ENCODE measurements at regions not wholly inside any gene's neighbourhood (a gene's known extent, or its start where the extent isn't known, plus 50 kb on each side); places are given as distances from the start of the nearest gene placed in this dataset.

GRCh38 chr17:36859003-36859300 is 78.3 kb upstream of the LHX1 start:
- no peak overlapping the region for H3K4me3 Mint-ChIP-seq
- no peaks in the 10 kb centered on the region for H3K79me2 ChIP-seq (ENCODE audit: low read depth)
- H3K4me3 ChIP-seq, result no peak overlapping the region
- H4K20me1 ChIP-seq (ENCODE audit: low read depth), result no peaks in the 10 kb centered on the region
- no peaks in the 10 kb centered on the region for H3F3A ChIP-seq (ENCODE audit: low read depth)
- H3K9me3 ChIP-seq (ENCODE audit: low read depth), result no peaks in the 10 kb centered on the region
- no peak overlapping the region for H3K27ac ChIP-seq
- H3K4me2 ChIP-seq, result no peak overlapping the region
- H3K4me1 Mint-ChIP-seq, result peaks cover under 1% of the 10 kb centered on the region
- no peaks in the 10 kb centered on the region for H3K27me3 ChIP-seq
- H3K4me1 ChIP-seq, result peaks cover 3% of the 10 kb centered on the region
- no peak for DNase-seq (ENCODE audit: low spot score)
- peak overlapping the region; percentile 73 for H2AFZ ChIP-seq (replicated peaks)
- no peaks in the 10 kb centered on the region for H3K36me3 ChIP-seq
- TF ChIP-seq CTCF (IDR thresholded peaks at IDR 0.05) (no peak), EZH2 (IDR thresholded peaks at IDR 0.05) (no peak)
- no peaks in the 10 kb centered on the region for H3K9me3 Mint-ChIP-seq
- no peaks in the 10 kb centered on the region for H3K36me3 Mint-ChIP-seq
- H3K9ac ChIP-seq, result no peak overlapping the region
- H3K27ac Mint-ChIP-seq, result no peak overlapping the region
- H3K27me3 Mint-ChIP-seq (ENCODE audit: insufficient read depth, low read depth), result peaks cover 15% of the 10 kb centered on the region

GRCh38 chr17:36859706-36860105 is 77.6 kb upstream of the LHX1 start:
- no peak overlapping the region for H3K4me3 ChIP-seq
- H3K4me1 Mint-ChIP-seq, result peaks cover 4% of the 10 kb centered on the region
- no peak overlapping the region for H3K4me2 ChIP-seq
- H3K36me3 Mint-ChIP-seq, result no peaks in the 10 kb centered on the region
- H3F3A ChIP-seq (ENCODE audit: low read depth), result no peaks in the 10 kb centered on the region
- no peaks in the 10 kb centered on the region for H3K9me3 Mint-ChIP-seq
- H3K36me3 ChIP-seq, result no peaks in the 10 kb centered on the region
- peaks cover 3% of the 10 kb centered on the region for H3K4me1 ChIP-seq
- H3K4me3 Mint-ChIP-seq, result no peak overlapping the region
- H3K27ac Mint-ChIP-seq, result no peak overlapping the region
- no peak for TF ChIP-seq CTCF (IDR thresholded peaks at IDR 0.05)
- TF ChIP-seq EZH2 (IDR thresholded peaks at IDR 0.05), result no peak
- no peak for TF ChIP-seq EZH2phosphoT487 (IDR thresholded peaks at IDR 0.05)
- H3K9ac ChIP-seq, result no peak overlapping the region
- H2AFZ ChIP-seq (replicated peaks), result no peak overlapping the region
- no peaks in the 10 kb centered on the region for H3K79me2 ChIP-seq (ENCODE audit: low read depth)
- DNase-seq (ENCODE audit: low spot score), result no peak
- H3K27ac ChIP-seq, result no peak overlapping the region
- no peaks in the 10 kb centered on the region for H3K27me3 ChIP-seq
- H4K20me1 ChIP-seq (ENCODE audit: low read depth), result no peaks in the 10 kb centered on the region
- no peaks in the 10 kb centered on the region for H3K9me3 ChIP-seq (ENCODE audit: low read depth)
- H3K27me3 Mint-ChIP-seq (ENCODE audit: insufficient read depth, low read depth), result peaks cover 15% of the 10 kb centered on the region

GRCh38 chr17:36861531-36861930 is 75.7 kb upstream of the LHX1 start:
- Mint-ChIP-seq H3K4me3 (no peak overlapping the region), H3K4me1 (peaks cover 8% of the 10 kb centered on the region)
- no peaks in the 10 kb centered on the region for H3K27me3 ChIP-seq

More at GRCh38 chr17:36861531-36861930, 75.7 kb upstream of the LHX1 start:
- no peaks in the 10 kb centered on the region for H3K36me3 ChIP-seq
- H3F3A ChIP-seq (ENCODE audit: low read depth), result no peaks in the 10 kb centered on the region
- no peak overlapping the region for H3K4me2 ChIP-seq
- no peak overlapping the region for H2AFZ ChIP-seq (replicated peaks)
- TF ChIP-seq CTCF (IDR thresholded peaks at IDR 0.05), result no peak
- no peaks in the 10 kb centered on the region for H4K20me1 ChIP-seq (ENCODE audit: low read depth)
- peak overlapping the region; percentile 60 for H3K27ac Mint-ChIP-seq
- H3K79me2 ChIP-seq (ENCODE audit: low read depth), result no peaks in the 10 kb centered on the region
- no peak overlapping the region for H3K9ac ChIP-seq
- H3K9me3 ChIP-seq (ENCODE audit: low read depth), result no peaks in the 10 kb centered on the region
- H3K27me3 Mint-ChIP-seq (ENCODE audit: insufficient read depth, low read depth), result peaks cover 14% of the 10 kb centered on the region
- H3K9me3 Mint-ChIP-seq, result no peaks in the 10 kb centered on the region
- peaks cover 3% of the 10 kb centered on the region for H3K4me1 ChIP-seq
- H3K4me3 ChIP-seq, result no peak overlapping the region
- no peak overlapping the region for H3K27ac ChIP-seq
- H3K36me3 Mint-ChIP-seq, result no peaks in the 10 kb centered on the region
- DNase-seq (ENCODE audit: low spot score), result no peak

Data from neural progenitor cell (in vitro differentiated cells).